ENCODE measurements at regions not wholly inside any gene's neighbourhood (a gene's known extent, or its start where the extent isn't known, plus 50 kb on each side); places are given as distances from the start of the nearest gene placed in this dataset.

DNA sequence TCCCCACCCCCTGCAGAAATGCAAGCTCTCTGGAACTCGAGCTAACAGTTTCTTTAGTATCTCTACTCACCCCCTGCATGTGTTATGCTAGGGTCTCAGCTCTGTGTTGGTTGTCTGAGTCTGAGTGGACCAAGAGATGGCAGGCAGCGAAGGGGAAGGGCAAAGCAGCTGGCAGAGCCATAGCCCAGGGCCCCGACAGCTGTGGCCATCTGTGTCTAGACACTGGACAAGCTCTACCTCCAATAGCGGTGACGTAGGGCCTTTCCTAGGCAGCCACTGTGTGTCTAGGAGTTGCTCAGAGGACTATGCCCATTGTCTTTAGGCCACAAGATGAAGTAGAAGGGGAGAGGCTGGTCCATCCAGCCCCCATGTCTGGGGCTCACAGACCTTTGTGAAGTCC lies 79.2 kb downstream of the EFNB1 start:
- ChIA-PET POLR2A (no interaction called here), CTCF (no interaction called here)
- no peak overlapping the region for H3K4me3 ChIP-seq (ENCODE audit: low read depth, low read length)
- no peak for DNase-seq (ENCODE audit: low read depth, low spot score)
- TF ChIP-seq CTCF (IDR thresholded peaks at IDR 0.05; ENCODE audit: insufficient read depth, low read length, missing control alignments): no peak

GRCh38 chrX:68902706-68903504 lies 74.1 kb downstream of the EFNB1 start:
- ChIA-PET POLR2A (no interaction called here), CTCF (no interaction called here)
- no peak for TF ChIP-seq CTCF (IDR thresholded peaks at IDR 0.05; ENCODE audit: insufficient read depth, low read length, missing control alignments)
- no peak for DNase-seq (ENCODE audit: low read depth, low spot score)
- H3K4me3 ChIP-seq (ENCODE audit: low read depth, low read length): no peak overlapping the region

DNA sequence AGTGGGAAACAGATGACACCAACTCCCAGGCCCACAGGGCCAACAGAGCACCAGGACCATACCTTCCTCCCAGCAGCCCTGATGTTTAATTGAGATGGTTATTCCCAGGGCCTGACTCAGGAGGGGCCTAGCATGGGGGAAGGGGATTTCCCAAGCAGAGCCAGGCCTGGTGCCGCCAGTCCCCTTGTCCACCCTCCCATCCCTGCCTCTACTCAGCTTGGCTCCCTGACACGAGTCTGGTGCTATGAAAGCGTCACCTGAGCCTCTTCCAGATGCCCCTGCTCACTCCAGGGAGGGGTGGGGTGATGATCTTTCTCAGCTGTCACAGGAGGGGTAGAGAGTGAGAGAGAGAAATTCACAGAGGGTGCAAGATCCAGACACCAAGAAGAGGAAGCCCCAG lies 72.7 kb downstream of the EFNB1 start:
- no peak for TF ChIP-seq CTCF (IDR thresholded peaks at IDR 0.05; ENCODE audit: insufficient read depth, low read length, missing control alignments)
- ChIA-PET POLR2A (no interaction called here), CTCF (no interaction called here)
- no peak overlapping the region for H3K4me3 ChIP-seq (ENCODE audit: low read depth, low read length)
- no peak for DNase-seq (ENCODE audit: low read depth, low spot score)

- DNase-seq (ENCODE audit: low read depth, low spot score): no peak
- ChIA-PET POLR2A (no interaction called here), CTCF (no interaction called here)
- no peak overlapping the region for H3K4me3 ChIP-seq (ENCODE audit: low read depth, low read length)
- TF ChIP-seq CTCF (IDR thresholded peaks at IDR 0.05; ENCODE audit: insufficient read depth, low read length, missing control alignments): no peak
Observed at GRCh38 chrX:68898598-68898997, 69.8 kb downstream of the EFNB1 start.

GRCh38 chrX:68897118-68897945 lies 68.5 kb downstream of the EFNB1 start:
- ChIA-PET POLR2A (no interaction called here), CTCF (interaction anchor here (0.9 kb wide), 1 partner anchor 12 kb away, joined by 3 read pairs; no protein-coding TSS in a partner anchor)
- no peak overlapping the region for H3K4me3 ChIP-seq (ENCODE audit: low read depth, low read length)
- DNase-seq (ENCODE audit: low read depth, low spot score): no peak
- no peak for TF ChIP-seq CTCF (IDR thresholded peaks at IDR 0.05; ENCODE audit: insufficient read depth, low read length, missing control alignments)

- DNase-seq (ENCODE audit: low read depth, low spot score): no peak
- H3K4me3 ChIP-seq (ENCODE audit: low read depth, low read length): no peak overlapping the region
- POLR2A ChIA-PET: no interaction called here
- CTCF ChIA-PET: no interaction called here
- no peak for TF ChIP-seq CTCF (IDR thresholded peaks at IDR 0.05; ENCODE audit: insufficient read depth, low read length, missing control alignments)
Observed at GRCh38 chrX:68896581-68896980, 67.8 kb downstream of the EFNB1 start.

Data from AG04449 (cell line).